Hematopoietic multipotent progenitor cell treated with erythropoietin and hydrocortisone succinate and interleukin-3 and kit ligand, for 8 days (in vitro differentiated cells): ENCODE measurements at regions not wholly inside any gene's neighbourhood (a gene's known extent, or its start where the extent isn't known, plus 50 kb on each side); places are given as distances from the start of the nearest gene placed in this dataset.

ENCODE experiments used
- DNase-seq: peaks from one replicate; pipeline ENCODE4 v3.0.0-alpha.2; 2015

GRCh38 chr16:61313931-61314330 is 722.3 kb downstream of the CDH8 start:
- DNase-seq = no peak

- no peak for DNase-seq
Observed at GRCh38 chr16:61309386-61309785, 726.9 kb downstream of the CDH8 start.

- no peak for DNase-seq
Observed at GRCh38 chr16:61306204-61306603, 730.0 kb downstream of the CDH8 start.

- no peak for DNase-seq
Observed at GRCh38 chr16:61296814-61297213, 739.4 kb downstream of the CDH8 start.

GRCh38 chr16:61296305-61296704 is 739.9 kb downstream of the CDH8 start:
- DNase-seq = no peak

- no peak for DNase-seq
Observed at GRCh38 chr16:61295311-61295710, 740.9 kb downstream of the CDH8 start.

- no peak for DNase-seq
Observed at GRCh38 chr16:61289141-61289540, 747.1 kb downstream of the CDH8 start.

GRCh38 chr16:61277849-61278248 is 758.4 kb downstream of the CDH8 start:
- DNase-seq = no peak

GRCh38 chr16:61274211-61274610 is 762.0 kb downstream of the CDH8 start:
- no peak for DNase-seq

GRCh38 chr16:61270726-61271125 is 765.5 kb downstream of the CDH8 start:
- DNase-seq = no peak

GRCh38 chr16:61263400-61263799 is 772.8 kb downstream of the CDH8 start:
- no peak for DNase-seq

GRCh38 chr16:61261315-61261714 is 774.9 kb downstream of the CDH8 start:
- no peak for DNase-seq

- no peak for DNase-seq
Observed at GRCh38 chr16:61246592-61246991, 789.6 kb downstream of the CDH8 start.

- DNase-seq = no peak
Observed at GRCh38 chr16:61243954-61244353, 792.3 kb downstream of the CDH8 start.

- no peak for DNase-seq
Observed at GRCh38 chr16:61237884-61238485, 798.3 kb downstream of the CDH8 start.

GRCh38 chr16:61233713-61234112 is 802.5 kb downstream of the CDH8 start:
- DNase-seq = no peak

- no peak for DNase-seq
Observed at GRCh38 chr16:61228371-61228770, 807.9 kb downstream of the CDH8 start.

GRCh38 chr16:61215605-61216004 is 820.6 kb downstream of the CDH8 start:
- DNase-seq = no peak

- DNase-seq = no peak
Observed at GRCh38 chr16:61214780-61215179, 821.5 kb downstream of the CDH8 start.

- DNase-seq = no peak
Observed at GRCh38 chr16:61210076-61210475, 826.2 kb downstream of the CDH8 start.

- no peak for DNase-seq
Observed at GRCh38 chr16:61195006-61195405, 841.2 kb downstream of the CDH8 start.

- no peak for DNase-seq
Observed at GRCh38 chr16:61194573-61194972, 841.7 kb downstream of the CDH8 start.

GRCh38 chr16:61182391-61182790 is 853.8 kb downstream of the CDH8 start:
- no peak for DNase-seq

GRCh38 chr16:61181982-61182381 is 854.3 kb downstream of the CDH8 start:
- no peak for DNase-seq

- DNase-seq = no peak
Observed at GRCh38 chr16:61179561-61179960, 856.7 kb downstream of the CDH8 start.

GRCh38 chr16:61165797-61166196 is 870.4 kb downstream of the CDH8 start:
- no peak for DNase-seq
